Trophoblast cell (in vitro differentiated cells and primary cell): ENCODE measurements at regions not wholly inside any gene's neighbourhood (a gene's known extent, or its start where the extent isn't known, plus 50 kb on each side); places are given as distances from the start of the nearest gene placed in this dataset.

Experiments used
- DNase-seq, 2 donors: peaks; one replicate each; pipeline ENCODE4 v3.0.0-alpha.2; 2016
- H2AFZ ChIP-seq: 2 replicates; pipeline ENCODE4 v1.6.1; 2013; ENCODE audit warnings: low read length, moderate library complexity, mild to moderate bottlenecking; ENCODE audit not compliant: insufficient read depth, poor library complexity
- H2AK5ac ChIP-seq: 2 replicates; pipeline ENCODE4 v1.6.1; 2013; ENCODE audit warnings: mild to moderate bottlenecking, low read length
- H2BK120ac ChIP-seq: 2 replicates; pipeline ENCODE4 v1.6.1; 2013; ENCODE audit warnings: low read length, mild to moderate bottlenecking, moderate library complexity; ENCODE audit not compliant: insufficient read depth, poor library complexity
- H2BK12ac ChIP-seq: 2 replicates; pipeline ENCODE4 v1.6.1; 2013; ENCODE audit warnings: mild to moderate bottlenecking, low read length, moderate library complexity
- H2BK5ac ChIP-seq: 2 replicates; pipeline ENCODE4 v1.6.1; 2013; ENCODE audit warnings: low read length, low read depth, moderate library complexity, mild to moderate bottlenecking; ENCODE audit not compliant: poor library complexity
- H3K14ac ChIP-seq: 2 replicates; pipeline ENCODE4 v1.6.1; 2013; ENCODE audit warnings: mild to moderate bottlenecking, low read length
- H3K18ac ChIP-seq: 2 replicates; pipeline ENCODE4 v1.6.1; 2013; ENCODE audit warnings: mild to moderate bottlenecking, low read length
- H3K23ac ChIP-seq: 2 replicates; pipeline ENCODE4 v1.6.1; 2013; ENCODE audit warnings: low read length
- H3K27ac ChIP-seq: 2 replicates; pipeline ENCODE4 v1.5.1; 2013; ENCODE audit warnings: low read depth, mild to moderate bottlenecking, inconsistent platforms, low read length, moderate library complexity
- H3K27me3 ChIP-seq: 2 replicates; pipeline ENCODE4 v1.6.1; 2013; ENCODE audit warnings: inconsistent platforms, mild to moderate bottlenecking, low read length, moderate library complexity; ENCODE audit not compliant: insufficient read depth
- H3K36me3 ChIP-seq, 2 experiments: 1 replicate in 1 of 2; 2 replicates in 1 of 2; pipeline ENCODE4 v1.6.1; 2013; ENCODE audit warnings: low read length in 2 of 2, mild to moderate bottlenecking in 2 of 2, moderate library complexity in 1 of 2; ENCODE audit not compliant: insufficient read depth in 2 of 2, control insufficient read depth in 1 of 2
- H3K4ac ChIP-seq: 2 replicates; pipeline ENCODE4 v1.6.1; 2013; ENCODE audit warnings: low read depth, mild to moderate bottlenecking, low read length, moderate library complexity
- H3K4me1 ChIP-seq, 2 experiments: 1 replicate in 1 of 2; 2 replicates in 1 of 2; pipeline ENCODE4 v1.6.1; 2013; ENCODE audit warnings: low read length in 2 of 2, mild to moderate bottlenecking in 2 of 2, moderate library complexity in 1 of 2; ENCODE audit not compliant: insufficient read depth in 2 of 2, control insufficient read depth in 1 of 2
- H3K4me2 ChIP-seq: 2 replicates; pipeline ENCODE4 v1.6.1; 2013; ENCODE audit warnings: inconsistent platforms, mild to moderate bottlenecking, low read length, moderate library complexity
- H3K4me3 ChIP-seq: 2 replicates; pipeline ENCODE4 v1.5.1; 2013; ENCODE audit warnings: mild to moderate bottlenecking, low read depth, low read length, inconsistent platforms
- H3K79me1 ChIP-seq: one replicate; pipeline ENCODE4 v1.6.1; 2013; ENCODE audit warnings: low read length
- H3K79me2 ChIP-seq: 2 replicates; pipeline ENCODE4 v1.6.1; 2013; ENCODE audit warnings: low read length, mild to moderate bottlenecking; ENCODE audit not compliant: control insufficient read depth, insufficient read depth, poor library complexity
- H3K9ac ChIP-seq: 2 replicates; pipeline ENCODE4 v1.6.1; 2013; ENCODE audit warnings: mild to moderate bottlenecking, low read length
- H3K9me3 ChIP-seq: 2 replicates; pipeline ENCODE4 v1.6.1; 2013; ENCODE audit warnings: low read depth, mild to moderate bottlenecking, control low read depth, inconsistent platforms, low read length; ENCODE audit not compliant: insufficient read depth
- H4K12ac ChIP-seq: 2 replicates; pipeline ENCODE4 v1.6.1; 2013; ENCODE audit warnings: low read depth, mild to moderate bottlenecking, low read length, moderate library complexity
- H4K8ac ChIP-seq: 2 replicates; pipeline ENCODE4 v1.6.1; 2013; ENCODE audit warnings: low read depth, mild to moderate bottlenecking, low read length, moderate library complexity
- H4K91ac ChIP-seq: one replicate; pipeline ENCODE4 v1.6.1; 2013; ENCODE audit warnings: low read depth, mild to moderate bottlenecking, low read length, moderate library complexity
- WGBS: extraction: QIAGEN DNeasy Blood & Tissue Kit; methylation state at CpG from one replicate; pipeline ENCODE4 v1.1.7; 2013; ENCODE audit warnings: missing lambda C conversion rate; ENCODE audit not compliant: insufficient read length, insufficient coverage; ENCODE audit errors: extremely low coverage; 5-methylcytosine and 5-hydroxymethylcytosine counted together

DNA sequence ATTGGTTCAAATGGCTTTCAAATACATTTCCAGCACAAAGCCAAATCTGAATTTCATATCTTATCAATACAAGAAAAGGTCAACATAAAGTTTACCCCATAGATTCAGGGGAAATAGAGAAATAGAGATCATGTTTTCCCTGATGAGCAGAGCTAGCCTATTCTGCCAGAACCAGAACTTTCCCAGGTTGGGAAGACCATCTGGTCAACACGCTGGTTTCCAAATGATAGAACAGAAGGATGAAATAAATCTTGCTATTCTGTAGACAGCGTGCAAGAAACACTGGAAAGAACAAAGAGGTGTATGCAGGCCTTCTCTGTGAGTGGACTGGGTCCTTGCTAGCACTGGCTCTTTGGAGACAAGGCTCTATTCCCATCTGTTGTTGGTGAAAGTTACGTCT, 350.6 kb downstream of the NDFIP2 start:
- H3K4ac ChIP-seq: no peak overlapping the region
- no peak overlapping the region for H3K4me3 ChIP-seq
- H3K36me3 ChIP-seq: no peaks in the 10 kb centered on the region
- no peak for DNase-seq
- H4K91ac ChIP-seq: no peak overlapping the region
- H3K4me2 ChIP-seq: no peak overlapping the region
- no peak overlapping the region for H3K23ac ChIP-seq
- no peak overlapping the region for H3K27ac ChIP-seq
- H3K79me2 ChIP-seq: no peaks in the 10 kb centered on the region
- H2AK5ac ChIP-seq: no peak overlapping the region
- H3K27me3 ChIP-seq: no peaks in the 10 kb centered on the region
- no peak overlapping the region for H2AFZ ChIP-seq
- no peaks in the 10 kb centered on the region for H3K9me3 ChIP-seq
- no peak overlapping the region for H3K9ac ChIP-seq
- H3K4me1 ChIP-seq: no peaks in the 10 kb centered on the region
- no peak overlapping the region for H2BK5ac ChIP-seq
- no peak overlapping the region for H3K18ac ChIP-seq
- no peak overlapping the region for H3K14ac ChIP-seq
- no peak overlapping the region for H2BK120ac ChIP-seq
- no CpG with 5 or more reads among the region's 3 CpGs for WGBS
- H4K8ac ChIP-seq: no peak overlapping the region
- no peak overlapping the region for H4K12ac ChIP-seq
- no peaks in the 10 kb centered on the region for H3K79me1 ChIP-seq
- no peak overlapping the region for H2BK12ac ChIP-seq

DNA sequence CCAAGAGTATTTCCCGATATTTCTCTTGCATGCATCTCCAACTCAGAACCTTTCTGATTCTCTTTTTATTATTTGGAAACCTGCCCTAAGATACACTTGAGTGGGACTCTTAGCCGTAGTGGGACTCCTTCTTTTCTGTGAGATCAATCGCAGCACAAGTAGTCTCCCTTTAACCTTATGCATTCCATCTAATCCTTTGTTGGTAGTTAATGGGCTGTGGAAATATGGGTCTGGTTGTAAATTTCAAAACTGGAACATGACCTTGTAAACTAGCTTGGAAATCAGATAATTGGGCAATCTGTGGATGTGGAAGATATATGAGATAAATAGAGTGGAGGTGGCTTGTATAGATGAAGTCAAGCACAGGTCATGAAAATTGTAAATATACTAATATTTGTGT, 350.0 kb downstream of the NDFIP2 start:
- WGBS: no CpG with 5 or more reads among the region's 3 CpGs
- H3K9ac ChIP-seq: no peak overlapping the region
- no peak overlapping the region for H4K12ac ChIP-seq
- H3K9me3 ChIP-seq: no peaks in the 10 kb centered on the region
- H3K36me3 ChIP-seq: no peaks in the 10 kb centered on the region
- H3K27ac ChIP-seq: no peak overlapping the region
- no peaks in the 10 kb centered on the region for H3K27me3 ChIP-seq
- H3K79me1 ChIP-seq: no peaks in the 10 kb centered on the region
- no peak overlapping the region for H3K4me3 ChIP-seq
- H2BK5ac ChIP-seq: no peak overlapping the region
- H2AFZ ChIP-seq: no peak overlapping the region
- H2BK120ac ChIP-seq: no peak overlapping the region
- no peak overlapping the region for H4K91ac ChIP-seq
- H3K18ac ChIP-seq: no peak overlapping the region
- no peak overlapping the region for H3K4me2 ChIP-seq
- no peak overlapping the region for H3K14ac ChIP-seq
- H3K4me1 ChIP-seq: no peaks in the 10 kb centered on the region
- no peaks in the 10 kb centered on the region for H3K79me2 ChIP-seq
- no peak overlapping the region for H2BK12ac ChIP-seq
- H2AK5ac ChIP-seq: no peak overlapping the region
- no peak for DNase-seq
- H3K4ac ChIP-seq: no peak overlapping the region
- no peak overlapping the region for H4K8ac ChIP-seq
- no peak overlapping the region for H3K23ac ChIP-seq

- Histone ChIP-seq H3K79me1 (no peaks in the 10 kb centered on the region), H4K91ac (no peak overlapping the region), H3K9ac (no peak overlapping the region), H3K4me3 (no peak overlapping the region), H2BK12ac (no peak overlapping the region), H3K4me2 (no peak overlapping the region), H2BK120ac (no peak overlapping the region), H2AK5ac (no peak overlapping the region), H2AFZ (no peak overlapping the region), H2BK5ac (no peak overlapping the region), H3K4ac (no peak overlapping the region), H4K12ac (no peak overlapping the region), H3K23ac (no peak overlapping the region), H3K27ac (no peak overlapping the region), H3K18ac (no peak overlapping the region), H4K8ac (no peak overlapping the region), H3K9me3 (no peaks in the 10 kb centered on the region), H3K36me3 (no peaks in the 10 kb centered on the region), H3K4me1 (no peaks in the 10 kb centered on the region), H3K79me2 (no peaks in the 10 kb centered on the region), H3K14ac (no peak overlapping the region), H3K27me3 (no peaks in the 10 kb centered on the region)
- WGBS: no CpG with 5 or more reads among the region's 2 CpGs
- no peak for DNase-seq
These were observed 349.5 kb downstream of the NDFIP2 start for GRCh38 chr13:79830426-79830825.

DNA sequence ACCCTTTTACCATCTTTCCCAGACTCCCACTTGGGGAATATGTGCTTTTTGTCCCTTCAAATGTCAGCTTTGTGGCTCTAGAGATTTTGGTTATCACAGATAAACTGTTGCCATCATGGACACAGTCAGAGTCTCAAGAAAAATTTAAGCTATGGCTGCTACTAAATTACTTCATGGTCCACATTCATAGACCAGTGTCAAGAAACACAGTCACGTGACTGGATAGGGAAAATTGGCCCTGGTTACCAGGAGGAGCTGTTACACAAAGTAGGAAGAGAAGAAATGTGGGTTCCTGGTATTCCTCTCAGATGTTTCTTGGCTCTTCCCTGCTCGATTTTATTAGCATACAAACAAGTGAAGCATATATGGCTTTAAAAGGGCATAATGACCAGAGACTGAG, 348.9 kb downstream of the NDFIP2 start:
- Histone ChIP-seq H2AFZ (no peak overlapping the region), H3K4me1 (no peaks in the 10 kb centered on the region), H3K4me2 (no peak overlapping the region), H4K8ac (no peak overlapping the region), H3K4ac (no peak overlapping the region), H3K23ac (no peak overlapping the region), H3K27me3 (no peaks in the 10 kb centered on the region), H3K79me1 (no peaks in the 10 kb centered on the region), H4K91ac (no peak overlapping the region), H3K14ac (no peak overlapping the region), H3K9ac (no peak overlapping the region), H2BK12ac (no peak overlapping the region), H2AK5ac (no peak overlapping the region), H2BK5ac (no peak overlapping the region), H3K18ac (no peak overlapping the region), H3K27ac (no peak overlapping the region), H3K79me2 (no peaks in the 10 kb centered on the region), H2BK120ac (no peak overlapping the region), H3K36me3 (no peaks in the 10 kb centered on the region), H3K4me3 (no peak overlapping the region), H4K12ac (no peak overlapping the region), H3K9me3 (no peaks in the 10 kb centered on the region)
- no peak for DNase-seq
- WGBS: no CpG with 5 or more reads among the region's 2 CpGs

DNA sequence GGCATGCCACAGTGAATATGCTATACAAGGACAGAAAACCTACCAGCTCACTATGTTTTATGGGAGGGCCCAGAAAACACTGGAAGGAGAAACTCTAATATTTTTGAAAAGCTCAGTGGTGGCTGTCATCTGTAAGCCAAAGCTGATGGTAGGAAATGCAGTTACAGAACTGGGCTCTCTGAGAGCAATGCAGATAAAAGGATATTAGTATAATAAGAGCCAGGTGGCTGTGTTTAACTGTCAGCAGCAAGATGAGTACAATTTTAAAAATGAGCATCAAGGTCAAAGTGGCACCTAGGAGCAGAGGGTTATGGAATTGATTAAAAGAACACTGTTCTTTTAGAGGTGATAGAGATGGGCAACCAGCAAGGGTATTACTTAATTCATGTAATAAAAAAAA, 345.0 kb downstream of the NDFIP2 start:
- Histone ChIP-seq H3K18ac (no peak overlapping the region), H3K14ac (no peak overlapping the region), H3K79me1 (no peaks in the 10 kb centered on the region), H3K4ac (no peak overlapping the region), H4K12ac (no peak overlapping the region), H3K27me3 (no peaks in the 10 kb centered on the region), H2BK120ac (no peak overlapping the region), H2BK5ac (no peak overlapping the region), H2AK5ac (no peak overlapping the region), H3K27ac (no peak overlapping the region), H4K8ac (no peak overlapping the region), H4K91ac (no peak overlapping the region), H3K23ac (no peak overlapping the region), H2BK12ac (no peak overlapping the region), H3K4me1 (no peaks in the 10 kb centered on the region), H3K4me2 (no peak overlapping the region), H3K4me3 (no peak overlapping the region), H3K36me3 (no peaks in the 10 kb centered on the region), H3K79me2 (no peaks in the 10 kb centered on the region), H3K9me3 (no peaks in the 10 kb centered on the region), H3K9ac (no peak overlapping the region), H2AFZ (no peak overlapping the region)
- DNase-seq: no peak
